Stimulated activated naive B cell treated with anti-CD40 and anti-IgM and Interleukin-4, amounts not matched to agents 10 μg/mL and 1 μg/mL and 100 μg/mL, for 72 hours (primary cell): ENCODE measurements at regions not wholly inside any gene's neighbourhood (a gene's known extent, or its start where the extent isn't known, plus 50 kb on each side); places are given as distances from the start of the nearest gene placed in this dataset.
A peak's percentile ranks its signal among the peaks of the same experiment; 100 is the strongest.
"Not testable (repeated sequence)": the region's sequence is repeated elsewhere in the genome, so short reads cannot be mapped to it uniquely, and the experiment has no call there.

ENCODE experiments used
- ATAC-seq, 2 donors: fragments of 150-1000 bp; cut with Tn5 transposase; replicated peaks; 2 replicates each; pipeline ENCODE4 v1.10.0; 2021; ENCODE audit warnings: moderate library complexity in 1 of 2
- DNase-seq: peaks from one replicate; pipeline ENCODE4 v3.0.0; 2021
- H3K27ac Mint-ChIP-seq: one replicate; pipeline ENCODE4 v1.8.0; 2022; ENCODE audit warnings: mild to moderate bottlenecking, mixed read lengths
- H3K27me3 Mint-ChIP-seq, 2 donors: one replicate each; pipeline ENCODE4 v1.8.0; 2022; ENCODE audit warnings: mixed read lengths in 2 of 2
- H3K36me3 Mint-ChIP-seq, 2 donors: one replicate each; pipeline ENCODE4 v1.8.0; 2022; ENCODE audit warnings: mixed read lengths in 2 of 2, mild to moderate bottlenecking in 1 of 2
- H3K4me1 Mint-ChIP-seq, 2 donors: one replicate each; pipeline ENCODE4 v1.8.0; 2022; ENCODE audit warnings: mixed read lengths in 2 of 2, mild to moderate bottlenecking in 1 of 2
- H3K4me3 Mint-ChIP-seq, 2 donors: one replicate each; pipeline ENCODE4 v1.8.0; 2022; ENCODE audit warnings: mild to moderate bottlenecking in 2 of 2, mixed read lengths in 2 of 2, moderate library complexity in 1 of 2
- H3K9me3 Mint-ChIP-seq, 2 donors: one replicate each; pipeline ENCODE4 v1.8.0; 2022; ENCODE audit warnings: mixed read lengths in 2 of 2, mild to moderate bottlenecking in 1 of 2

DNA sequence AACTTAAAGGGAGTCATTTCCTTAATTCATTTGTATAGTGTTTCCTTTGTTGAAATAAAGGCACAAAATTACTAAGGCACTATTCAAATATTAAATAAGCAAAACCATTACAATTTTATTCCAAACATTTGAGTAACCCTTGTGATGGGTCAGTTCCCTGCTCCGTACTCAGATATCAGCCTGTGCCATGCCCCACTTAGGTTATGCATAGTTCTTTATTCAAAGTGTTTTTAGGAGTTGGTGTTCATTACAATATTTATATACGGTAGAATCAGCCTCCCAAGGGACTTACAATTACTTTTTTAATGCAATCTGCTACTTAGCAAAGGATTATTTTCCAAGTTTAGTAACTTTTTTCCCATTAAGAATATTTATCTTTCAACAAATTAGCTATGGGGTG, 119.3 kb upstream of the SEMA3D start:
- H3K27me3 Mint-ChIP-seq = no peaks in the 10 kb centered on the region
- ATAC-seq = no peak
- peaks cover 0 to 2% of the 10 kb centered on the region in 2 donors for H3K9me3 Mint-ChIP-seq
- peaks cover 5 to 7% of the 10 kb centered on the region in 2 donors for H3K4me1 Mint-ChIP-seq
- H3K36me3 Mint-ChIP-seq = no peaks in the 10 kb centered on the region
- no peak overlapping the region for H3K4me3 Mint-ChIP-seq
- H3K27ac Mint-ChIP-seq = no peak overlapping the region
- DNase-seq = no peak

DNA sequence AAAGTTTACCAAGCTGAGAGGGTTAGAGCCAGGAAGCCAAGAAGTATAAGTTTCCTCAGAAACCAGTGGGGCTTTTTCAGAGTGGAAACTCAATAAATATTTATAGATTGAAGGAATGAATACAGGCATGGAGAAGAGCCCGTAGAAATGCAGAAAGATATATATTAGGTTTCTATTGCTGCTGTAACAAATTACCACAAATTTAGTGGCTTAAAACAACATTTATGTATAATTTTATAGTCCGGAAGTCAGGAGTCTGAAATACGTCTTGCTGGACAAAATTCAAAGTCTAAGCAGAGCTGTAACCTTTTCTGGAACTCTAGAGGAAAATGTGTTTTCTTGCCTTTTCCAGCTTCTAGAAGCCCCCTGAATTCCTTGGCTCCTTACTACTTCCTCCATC, 107.3 kb upstream of the SEMA3D start:
- ATAC-seq (no peak), DNase-seq (no peak)
- Mint-ChIP-seq H3K36me3 (no peaks in the 10 kb centered on the region), H3K9me3 (peaks cover 2 to 4% of the 10 kb centered on the region in 2 donors), H3K27ac (no peak overlapping the region), H3K4me1 (peaks cover 26 to 51% of the 10 kb centered on the region in 2 donors), H3K4me3 (no peak overlapping the region), H3K27me3 (no peaks in the 10 kb centered on the region)

DNA sequence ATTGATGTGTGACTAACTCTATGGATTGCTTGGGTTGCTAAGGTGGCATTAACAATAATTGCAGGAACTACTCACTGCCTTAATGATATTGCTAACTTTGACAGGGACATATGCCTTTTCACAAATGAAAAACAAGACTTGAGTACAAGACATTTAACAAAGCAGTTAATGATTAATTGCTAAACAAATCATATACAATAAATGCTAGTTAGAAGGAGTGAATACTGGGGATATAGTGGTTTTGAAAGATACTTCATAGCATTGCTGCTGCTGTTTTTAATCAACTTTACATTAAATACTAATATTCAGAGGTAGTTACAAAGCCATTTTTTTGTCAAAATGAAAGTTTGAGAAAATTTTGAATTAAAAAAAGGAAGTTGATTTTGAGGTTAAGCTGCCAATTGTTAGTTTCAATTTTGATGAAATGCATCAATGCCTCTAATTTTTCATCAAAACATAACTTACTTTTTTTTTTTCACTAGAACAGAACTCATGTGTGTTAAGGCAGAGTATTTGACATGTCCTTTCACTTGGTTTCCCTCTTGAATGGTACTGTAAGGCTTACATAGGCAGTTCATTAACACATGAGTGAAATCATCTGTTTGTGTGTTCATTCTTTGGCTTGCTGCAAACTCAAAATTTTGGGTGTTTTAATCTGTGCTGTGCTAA, 106.2 kb upstream of the SEMA3D start:
- no peaks in the 10 kb centered on the region for H3K36me3 Mint-ChIP-seq
- peaks cover 2 to 4% of the 10 kb centered on the region in 2 donors for H3K9me3 Mint-ChIP-seq
- peak overlapping the region; percentile 29 to 56 for H3K4me3 Mint-ChIP-seq
- peak overlapping the region; percentile 62 for H3K27ac Mint-ChIP-seq
- H3K27me3 Mint-ChIP-seq = no peaks in the 10 kb centered on the region
- H3K4me1 Mint-ChIP-seq = peaks cover 31 to 58% of the 10 kb centered on the region in 2 donors
- ATAC-seq (peak; percentile 50 to 56), DNase-seq (no peak)

DNA sequence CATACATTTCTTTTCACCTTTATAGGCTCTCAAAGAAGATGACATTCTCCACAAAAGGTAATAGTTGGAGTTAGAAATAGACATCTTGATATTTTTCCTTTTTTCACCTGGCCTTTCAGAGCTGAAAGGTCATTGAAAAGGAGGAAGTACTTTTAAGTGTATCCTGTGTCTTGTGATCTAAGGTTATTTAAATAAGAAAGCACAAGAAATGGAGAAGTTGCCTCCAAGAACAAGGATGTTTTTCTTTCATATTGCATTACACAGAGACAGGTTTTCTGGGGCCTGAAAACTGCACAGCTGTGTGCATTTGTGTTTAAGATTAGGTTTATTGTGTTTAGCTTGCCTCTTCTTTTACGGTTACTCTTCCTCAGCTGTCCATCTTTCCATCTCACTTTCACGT, 103.4 kb upstream of the SEMA3D start:
- peaks cover 30 to 52% of the 10 kb centered on the region in 2 donors for H3K4me1 Mint-ChIP-seq
- no peaks in the 10 kb centered on the region for H3K27me3 Mint-ChIP-seq
- H3K27ac Mint-ChIP-seq = peak overlapping the region; percentile 77
- ATAC-seq (peak; percentile 66 to 72), DNase-seq (no peak)
- peak overlapping the region; percentile 66 to 77 for H3K4me3 Mint-ChIP-seq
- H3K9me3 Mint-ChIP-seq = peaks cover 2 to 4% of the 10 kb centered on the region in 2 donors
- H3K36me3 Mint-ChIP-seq = no peaks in the 10 kb centered on the region

DNA sequence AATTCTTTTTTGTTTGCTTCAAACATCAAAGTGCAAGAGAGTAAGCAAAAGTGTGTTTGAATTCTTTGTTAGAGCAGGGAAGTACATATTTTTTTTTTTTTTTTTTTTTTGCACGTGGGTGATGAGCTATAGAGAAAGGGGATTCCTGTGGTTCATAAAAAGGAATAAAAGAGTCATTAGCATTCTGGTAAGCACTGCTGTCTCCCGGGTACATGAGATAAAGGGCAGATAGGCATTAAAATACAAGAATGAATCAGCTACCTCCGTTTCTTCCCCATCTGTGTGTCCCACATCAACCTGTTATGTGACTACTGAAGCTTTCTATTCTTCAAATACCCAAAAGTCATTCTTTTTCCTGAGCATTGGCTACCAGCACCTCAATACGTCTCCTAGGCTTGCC, 102.4 kb upstream of the SEMA3D start:
- DNase-seq (peak; percentile 4), ATAC-seq (peak; percentile 85 to 88)
- Mint-ChIP-seq H3K27ac (peak overlapping the region; percentile 44), H3K36me3 (no peaks in the 10 kb centered on the region), H3K4me3 (peak overlapping the region; percentile 39 to 50), H3K4me1 (peaks cover 26 to 43% of the 10 kb centered on the region in 2 donors), H3K27me3 (no peaks in the 10 kb centered on the region), H3K9me3 (peaks cover 0 to 4% of the 10 kb centered on the region in 2 donors)

DNA sequence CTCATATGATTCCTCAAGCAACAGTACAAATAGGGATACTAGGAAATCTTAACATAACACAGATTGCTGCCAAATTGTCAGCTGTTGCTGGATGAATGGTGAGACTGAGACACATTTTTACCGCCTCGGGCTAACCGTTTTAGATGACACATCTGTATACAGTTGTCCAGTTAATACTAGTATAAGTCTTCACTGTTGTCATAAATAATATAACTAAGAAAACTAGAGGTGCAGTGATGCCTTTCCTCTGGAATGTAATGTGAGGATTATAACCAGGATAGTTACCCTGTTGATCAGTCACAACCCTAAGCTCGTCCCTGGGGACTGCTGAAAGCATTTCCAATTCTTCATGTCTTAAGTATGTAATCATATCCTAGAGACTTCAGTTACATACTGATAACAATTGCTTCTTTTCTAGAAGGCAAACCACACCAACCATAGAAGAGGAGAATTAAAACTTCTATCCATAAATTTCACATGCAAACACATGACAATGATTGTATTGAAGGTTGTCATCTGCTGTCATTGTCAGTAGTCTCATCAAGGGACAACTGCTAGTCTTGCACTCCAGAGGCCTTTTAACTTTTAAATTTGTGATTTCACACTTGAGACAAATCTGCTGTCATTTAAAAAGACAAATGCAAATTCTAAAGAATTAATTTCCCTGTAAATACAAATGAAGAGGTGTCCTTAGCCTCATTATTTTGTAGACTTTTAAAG, 100.4 kb upstream of the SEMA3D start:
- Mint-ChIP-seq H3K9me3 (peaks cover 0 to 4% of the 10 kb centered on the region in 2 donors), H3K4me1 (peaks cover 16 to 26% of the 10 kb centered on the region in 2 donors), H3K36me3 (no peaks in the 10 kb centered on the region), H3K4me3 (no peak overlapping the region), H3K27ac (no peak overlapping the region), H3K27me3 (no peaks in the 10 kb centered on the region)
- ATAC-seq = no peak
- no peak for DNase-seq

DNA sequence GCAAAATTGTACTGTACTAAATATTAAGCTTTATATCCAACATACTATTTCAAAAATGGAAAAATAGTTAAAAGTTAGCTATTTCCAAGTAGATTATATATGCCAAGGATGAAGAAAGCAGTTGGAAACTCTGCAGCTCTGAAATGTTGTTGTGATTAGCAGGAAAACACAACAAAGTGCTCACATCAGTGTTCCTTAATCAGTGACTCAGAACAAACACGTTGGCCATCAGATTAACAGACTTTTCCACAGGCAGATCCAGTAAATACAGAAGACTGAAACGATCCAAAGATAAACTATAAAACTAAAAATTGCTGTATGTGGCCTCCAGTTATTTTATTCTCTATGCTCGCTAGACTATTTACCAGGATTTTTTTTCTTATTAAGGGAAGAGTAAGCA, 99.6 kb upstream of the SEMA3D start:
- H3K4me3 Mint-ChIP-seq = no peak overlapping the region
- H3K36me3 Mint-ChIP-seq = no peaks in the 10 kb centered on the region
- no peak overlapping the region for H3K27ac Mint-ChIP-seq
- DNase-seq = no peak
- H3K9me3 Mint-ChIP-seq = no peaks in the 10 kb centered on the region
- H3K27me3 Mint-ChIP-seq = no peaks in the 10 kb centered on the region
- ATAC-seq = no peak
- peaks cover 12 to 20% of the 10 kb centered on the region in 2 donors for H3K4me1 Mint-ChIP-seq

DNA sequence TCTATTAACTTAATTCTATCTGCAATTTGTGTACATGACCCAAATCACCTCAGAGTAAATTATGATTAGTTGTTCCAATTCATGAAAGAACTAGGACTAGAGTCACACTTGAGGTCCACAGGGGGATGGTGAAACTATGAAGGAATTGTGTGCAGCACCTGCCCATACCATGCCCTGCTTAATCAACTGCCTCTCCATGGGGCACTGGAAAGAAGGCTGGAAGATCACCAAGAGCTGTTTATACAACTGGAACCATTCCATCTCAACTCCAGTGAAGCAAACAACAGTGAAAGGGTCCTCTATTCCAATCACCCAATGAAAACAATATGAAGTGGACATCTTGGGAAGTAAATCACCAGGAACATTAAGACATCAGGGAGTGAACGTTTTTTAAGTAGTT, 98.7 kb upstream of the SEMA3D start:
- H3K27ac Mint-ChIP-seq = no peak overlapping the region
- no peak overlapping the region for H3K4me3 Mint-ChIP-seq
- H3K36me3 Mint-ChIP-seq = no peaks in the 10 kb centered on the region
- ATAC-seq = no peak
- DNase-seq = no peak
- H3K9me3 Mint-ChIP-seq = no peaks in the 10 kb centered on the region
- no peaks in the 10 kb centered on the region for H3K27me3 Mint-ChIP-seq
- H3K4me1 Mint-ChIP-seq = peaks cover 11 to 18% of the 10 kb centered on the region in 2 donors

DNA sequence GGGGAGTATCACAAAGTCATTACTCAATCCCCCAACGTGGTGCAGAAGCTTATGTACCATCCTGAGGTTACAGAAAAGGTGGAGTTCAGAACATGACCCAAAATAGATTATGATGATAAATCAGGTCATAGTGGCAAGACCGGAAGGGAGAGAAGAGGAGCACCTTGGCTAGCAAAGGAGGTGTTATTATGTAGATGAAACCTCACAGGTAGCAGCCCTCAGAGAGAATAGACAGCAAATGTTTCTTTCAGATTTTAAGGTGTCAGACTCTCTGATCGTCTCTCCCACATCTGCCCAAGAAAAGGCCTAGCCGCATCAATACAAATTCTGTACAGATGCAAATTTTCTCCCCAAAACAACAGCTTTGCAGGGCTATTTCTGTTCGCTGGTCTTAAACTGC, 88.3 kb upstream of the SEMA3D start:
- ATAC-seq (no peak), DNase-seq (no peak)
- H3K9me3 Mint-ChIP-seq = no peaks in the 10 kb centered on the region
- no peaks in the 10 kb centered on the region for H3K36me3 Mint-ChIP-seq
- no peak overlapping the region for H3K4me3 Mint-ChIP-seq
- no peaks in the 10 kb centered on the region for H3K27me3 Mint-ChIP-seq
- no peaks in the 10 kb centered on the region for H3K4me1 Mint-ChIP-seq
- no peak overlapping the region for H3K27ac Mint-ChIP-seq

DNA sequence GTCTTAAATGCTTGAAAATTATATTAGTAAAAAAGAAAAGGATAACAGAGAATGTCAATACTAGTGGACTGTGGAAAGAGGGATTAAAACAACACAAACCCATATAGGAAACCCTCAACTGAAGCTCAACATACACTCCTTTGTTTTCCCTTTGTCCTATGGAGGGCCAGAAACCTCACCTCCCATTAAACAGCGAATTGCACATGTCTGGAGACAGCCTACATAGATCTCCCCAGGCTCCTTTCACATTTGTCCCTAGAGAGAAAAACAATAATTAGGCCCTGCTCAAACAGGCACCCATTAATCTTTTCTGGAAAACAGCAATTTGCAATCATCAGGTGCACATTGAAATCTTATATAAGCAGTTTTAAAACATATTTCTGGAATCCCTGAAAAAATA, 87.6 kb upstream of the SEMA3D start:
- ATAC-seq (no peak), DNase-seq (no peak)
- H3K36me3 Mint-ChIP-seq = no peaks in the 10 kb centered on the region
- H3K27me3 Mint-ChIP-seq = no peaks in the 10 kb centered on the region
- no peaks in the 10 kb centered on the region for H3K4me1 Mint-ChIP-seq
- no peak overlapping the region for H3K4me3 Mint-ChIP-seq
- H3K9me3 Mint-ChIP-seq = no peaks in the 10 kb centered on the region
- no peak overlapping the region for H3K27ac Mint-ChIP-seq

DNA sequence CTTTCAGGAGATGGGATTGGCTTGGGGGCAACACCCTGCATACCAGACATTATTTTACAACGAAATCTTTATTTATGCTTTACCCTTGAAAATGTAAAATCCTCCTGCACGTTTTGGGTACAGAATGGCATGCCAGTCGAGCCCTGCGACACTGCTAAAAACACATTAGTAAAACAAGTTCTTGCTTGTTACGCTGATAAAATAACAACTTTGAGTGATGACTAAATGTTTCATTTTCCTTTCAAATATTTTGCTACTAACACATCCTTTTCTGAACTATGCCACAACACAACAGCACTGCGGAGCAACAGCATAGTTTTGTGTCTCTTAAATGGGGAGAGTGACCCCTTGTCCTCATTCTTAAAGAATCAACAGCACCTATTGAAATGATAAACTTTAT, 76.0 kb upstream of the SEMA3D start:
- Mint-ChIP-seq H3K9me3 (no peaks in the 10 kb centered on the region), H3K27ac (no peak overlapping the region), H3K4me3 (no peak overlapping the region), H3K36me3 (no peaks in the 10 kb centered on the region), H3K27me3 (peaks cover 0 to 5% of the 10 kb centered on the region in 2 donors), H3K4me1 (peaks cover 0 to 2% of the 10 kb centered on the region in 2 donors)
- no peak for ATAC-seq
- DNase-seq = no peak

DNA sequence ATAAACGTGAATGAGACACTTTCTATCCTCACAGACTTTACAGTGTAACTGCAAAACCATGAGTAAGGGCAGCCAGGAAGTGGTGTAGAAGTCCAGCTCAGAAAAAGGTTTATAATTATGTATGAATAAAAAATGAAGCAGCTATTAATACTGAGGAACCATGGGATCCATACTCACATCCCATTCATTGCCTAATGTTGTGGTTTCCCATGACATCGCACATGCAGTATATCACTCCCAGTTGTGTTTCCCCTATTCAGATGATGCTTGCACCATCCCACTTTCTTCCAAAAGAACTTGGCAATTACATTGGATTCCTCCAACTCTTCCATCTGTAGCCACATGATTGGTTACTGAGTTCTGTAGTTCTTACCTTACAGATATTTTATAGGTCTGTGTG, 74.5 kb upstream of the SEMA3D start:
- Mint-ChIP-seq H3K27ac (no peak overlapping the region), H3K27me3 (no peaks in the 10 kb centered on the region), H3K36me3 (no peaks in the 10 kb centered on the region), H3K4me3 (no peak overlapping the region), H3K9me3 (no peaks in the 10 kb centered on the region), H3K4me1 (peaks cover 0 to 2% of the 10 kb centered on the region in 2 donors)
- DNase-seq = no peak
- ATAC-seq = no peak

DNA sequence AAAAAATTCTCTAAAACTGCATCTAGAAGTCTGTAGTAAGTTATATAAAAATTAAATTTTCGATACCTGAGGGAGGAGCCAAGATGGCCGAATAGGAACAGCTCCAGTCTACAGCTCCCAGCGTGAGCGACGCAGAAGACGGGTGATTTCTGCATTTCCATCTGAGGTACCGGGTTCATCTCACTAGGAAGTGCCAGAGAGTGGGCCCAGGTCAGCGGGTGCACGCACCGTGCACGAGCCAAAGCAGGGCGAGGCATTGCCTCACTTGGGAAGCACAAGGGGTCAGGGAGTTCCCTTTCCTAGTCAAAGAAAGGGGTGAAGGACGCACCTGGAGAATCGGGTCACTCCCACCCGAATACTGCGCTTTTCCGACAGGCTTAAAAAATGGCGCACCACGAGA, 62.9 kb upstream of the SEMA3D start:
- not testable (repeated sequence) for H3K4me3 Mint-ChIP-seq, H3K27ac Mint-ChIP-seq, ATAC-seq, H3K4me1 Mint-ChIP-seq, H3K27me3 Mint-ChIP-seq, H3K9me3 Mint-ChIP-seq, DNase-seq, H3K36me3 Mint-ChIP-seq

DNA sequence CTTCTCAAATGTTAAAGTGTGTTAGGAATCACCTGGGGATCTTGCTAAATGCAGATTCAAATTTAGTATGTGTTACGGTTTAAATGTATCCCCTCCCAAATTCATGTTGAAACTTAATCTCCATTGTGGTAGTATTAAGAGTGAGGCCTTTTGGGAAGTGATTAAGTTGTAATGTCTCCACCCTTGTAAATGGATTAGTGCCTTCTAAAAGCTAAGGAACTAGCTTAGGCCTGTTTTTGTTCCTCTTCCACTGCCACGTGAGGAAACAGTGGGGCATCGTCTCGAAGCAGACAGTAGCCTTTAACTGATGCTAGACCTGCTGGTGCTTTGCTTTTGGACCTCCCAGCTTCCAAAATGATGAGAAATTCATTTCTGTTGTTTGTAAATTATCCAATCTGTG, 52.3 kb upstream of the SEMA3D start:
- Mint-ChIP-seq H3K27ac (no peak overlapping the region), H3K36me3 (no peaks in the 10 kb centered on the region), H3K27me3 (peaks cover 0 to 3% of the 10 kb centered on the region in 2 donors), H3K9me3 (peaks cover 0 to 2% of the 10 kb centered on the region in 2 donors), H3K4me3 (no peak overlapping the region), H3K4me1 (peaks cover 0 to 2% of the 10 kb centered on the region in 2 donors)
- DNase-seq (no peak), ATAC-seq (no peak)

DNA sequence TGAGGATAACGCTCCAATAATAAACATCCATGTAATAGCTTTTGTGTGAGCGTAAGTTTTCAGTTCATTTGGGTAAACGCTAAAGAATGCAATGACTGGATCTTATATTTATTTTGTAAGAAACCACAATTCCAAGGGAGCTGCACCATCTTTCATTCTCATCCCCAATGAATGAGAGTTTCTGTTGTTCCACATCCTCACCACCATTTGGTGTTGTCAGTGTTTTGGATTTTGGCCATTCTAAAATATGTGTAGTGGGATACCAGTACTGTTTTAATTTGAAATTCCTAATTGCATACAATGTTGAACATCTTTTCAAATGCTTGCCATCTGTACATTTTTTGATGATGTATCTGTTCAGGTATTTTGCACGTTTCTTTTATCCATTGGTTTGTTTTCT, 50.9 kb upstream of the SEMA3D start:
- Mint-ChIP-seq H3K27me3 (no peaks in the 10 kb centered on the region), H3K9me3 (peaks cover 0 to 2% of the 10 kb centered on the region in 2 donors), H3K27ac (no peak overlapping the region), H3K4me3 (no peak overlapping the region), H3K4me1 (no peaks in the 10 kb centered on the region), H3K36me3 (no peaks in the 10 kb centered on the region)
- ATAC-seq = no peak
- DNase-seq = no peak
